COLO829 (cell line): ENCODE measurements at regions not wholly inside any gene's neighbourhood (a gene's known extent, or its start where the extent isn't known, plus 50 kb on each side); places are given as distances from the start of the nearest gene placed in this dataset.
A peak's percentile ranks its signal among the peaks of the same experiment; 100 is the strongest.

Experiments
- DNase-seq: peaks from one replicate; pipeline ENCODE4 v3.0.0; 2012; ENCODE audit warnings: low spot score

GRCh38 chr13:26965952-26966700 lies 205.5 kb downstream of the USP12 start:
- no peak for DNase-seq

GRCh38 chr13:26964278-26965250 lies 204.0 kb upstream of the GPR12 start:
- DNase-seq, result no peak

- no peak for DNase-seq
Observed at GRCh38 chr13:26962671-26963070, 202.1 kb upstream of the GPR12 start.

GRCh38 chr13:26961890-26962615 lies 201.5 kb upstream of the GPR12 start:
- no peak for DNase-seq

- DNase-seq, result no peak
Observed at GRCh38 chr13:26957182-26957581, 196.6 kb upstream of the GPR12 start.

GRCh38 chr13:26956522-26957142 lies 196.0 kb upstream of the GPR12 start:
- no peak for DNase-seq

- no peak for DNase-seq
Observed at GRCh38 chr13:26954976-26955375, 194.4 kb upstream of the GPR12 start.

- DNase-seq, result no peak
Observed at GRCh38 chr13:26953291-26953690, 192.7 kb upstream of the GPR12 start.

GRCh38 chr13:26952551-26953143 lies 192.1 kb upstream of the GPR12 start:
- no peak for DNase-seq

- no peak for DNase-seq
Observed at GRCh38 chr13:26951581-26952177, 191.1 kb upstream of the GPR12 start.

- DNase-seq, result no peak
Observed at GRCh38 chr13:26950968-26951367, 190.4 kb upstream of the GPR12 start.

- no peak for DNase-seq
Observed at GRCh38 chr13:26950546-26950945, 190.0 kb upstream of the GPR12 start.

GRCh38 chr13:26949701-26950502 lies 189.3 kb upstream of the GPR12 start:
- no peak for DNase-seq

- no peak for DNase-seq
Observed at GRCh38 chr13:26948353-26948752, 187.8 kb upstream of the GPR12 start.

GRCh38 chr13:26946684-26947343 lies 186.2 kb upstream of the GPR12 start:
- peak; percentile 42 for DNase-seq

- no peak for DNase-seq
Observed at GRCh38 chr13:26943748-26944147, 183.2 kb upstream of the GPR12 start.

GRCh38 chr13:26942184-26942583 lies 181.6 kb upstream of the GPR12 start:
- no peak for DNase-seq

- DNase-seq, result no peak
Observed at GRCh38 chr13:26941345-26942174, 181.0 kb upstream of the GPR12 start.

- no peak for DNase-seq
Observed at GRCh38 chr13:26934096-26934495, 173.5 kb upstream of the GPR12 start.
